B cell (primary cell): ENCODE measurements at regions not wholly inside any gene's neighbourhood (a gene's known extent, or its start where the extent isn't known, plus 50 kb on each side); places are given as distances from the start of the nearest gene placed in this dataset.

Source experiments
- ATAC-seq: fragments of 200-7000 bp; cut with Tn5 transposase; one replicate; pipeline ENCODE4 v1.10.0; 2021; ENCODE audit warnings: low read depth, mild to moderate bottlenecking, moderate number of reproducible peaks, moderate library complexity
- CTCF ChIA-PET: fragments of 350-600 bp; sonication (Branson Sonifier 250); formaldehyde crosslinking; loops from one replicate; lab custom pipeline; 2021; ENCODE audit warnings: antibody characterized with exemption, inconsistent platforms; lab: Charles Lee
- POLR2A ChIA-PET: fragments of 350-600 bp; sonication (Branson Sonifier 250); formaldehyde crosslinking; loops from one replicate; lab custom pipeline; 2021; ENCODE audit warnings: antibody characterized with exemption; lab: Charles Lee
- DNase-seq: peaks from one replicate; pipeline ENCODE4 v3.0.0; 2013
- H2AFZ ChIP-seq: 2 replicates; pipeline ENCODE4 v1.6.1; 2012; ENCODE audit warnings: mild to moderate bottlenecking, low read depth, low read length; ENCODE audit not compliant: insufficient read depth, poor library complexity, severe bottlenecking
- H3K27ac ChIP-seq, 2 donors: 1 replicate in 1 of 2; 2 replicates in 1 of 2; pipeline ENCODE4 v1.5.1; 2012 to 2013; ENCODE audit warnings: low read length in 2 of 2, mild to moderate bottlenecking in 2 of 2, moderate library complexity in 1 of 2
- H3K27me3 ChIP-seq, 4 experiments: fragments of 200-600 bp in 1 of 4; sonication (generic) in 1 of 4; replicated peaks in 1 of 4; 1 replicate in 2 of 4; 2 replicates in 2 of 4; pipeline versions ENCODE4 v1.6.1 to v1.7.0; 2013 to 2016; ENCODE audit warnings: low read length in 3 of 4, mild to moderate bottlenecking in 2 of 4, mixed read lengths in 1 of 4, moderate library complexity in 1 of 4; ENCODE audit not compliant: insufficient read depth in 4 of 4, control insufficient read depth in 3 of 4; ENCODE audit errors: control extremely low read depth in 1 of 4
- H3K36me3 ChIP-seq, 2 experiments: replicated peaks in 1 of 2; 1 replicate in 1 of 2; 2 replicates in 1 of 2; pipeline versions ENCODE4 v1.6.1 to v1.7.1; 2013; ENCODE audit warnings: low read length in 1 of 2; ENCODE audit not compliant: insufficient read depth in 2 of 2, control insufficient read depth in 1 of 2; ENCODE audit errors: control extremely low read depth in 1 of 2, extremely low read depth in 1 of 2
- H3K4me1 ChIP-seq, 2 donors: fragments of 200-600 bp in 1 of 2; sonication (generic) in 1 of 2; 1 replicate in 1 of 2; 2 replicates in 1 of 2; pipeline versions ENCODE4 v1.5.1 to v1.6.1; 2013 to 2017; ENCODE audit warnings: low read length in 2 of 2; ENCODE audit not compliant: control insufficient read depth in 2 of 2, insufficient read depth in 2 of 2
- H3K4me2 ChIP-seq: replicated peaks from 2 replicates; pipeline ENCODE3; 2012; ENCODE audit warnings: mild to moderate bottlenecking, low read depth, low read length; ENCODE audit not compliant: poor library complexity, severe bottlenecking
- H3K4me3 ChIP-seq, 5 experiments: fragments of 200-600 bp in 1 of 5; sonication (generic) in 1 of 5; 1 replicate in 3 of 5; 2 replicates in 2 of 5; pipeline versions ENCODE4 v1.5.1 to v1.7.0; 2011 to 2016; ENCODE audit warnings: low read length in 4 of 5, mild to moderate bottlenecking in 4 of 5, low read depth in 2 of 5, control low read depth in 1 of 5, moderate library complexity in 1 of 5; ENCODE audit not compliant: insufficient read depth in 1 of 5; ENCODE audit errors: control extremely low read depth in 1 of 5, extremely low read depth in 1 of 5
- H3K79me2 ChIP-seq: fragments of 200-600 bp; sonication (generic); one replicate; pipeline ENCODE4 v1.6.0; 2016; ENCODE audit warnings: low read length; ENCODE audit not compliant: control insufficient read depth, insufficient read depth
- H3K9ac ChIP-seq: fragments of 200-600 bp; sonication (generic); 2 replicates; pipeline ENCODE4 v1.6.1; 2017; ENCODE audit warnings: mild to moderate bottlenecking, low read length, moderate library complexity
- H3K9me3 ChIP-seq, 3 donors: one replicate each; pipeline versions ENCODE4 v1.6.1 to v1.7.1; 2013; ENCODE audit warnings: low read length in 2 of 3; ENCODE audit not compliant: control insufficient read depth in 2 of 3, insufficient read depth in 1 of 3; ENCODE audit errors: control extremely low read depth in 1 of 3
- H4K20me1 ChIP-seq: 2 replicates; pipeline ENCODE4 v1.6.0; 2012; ENCODE audit warnings: mild to moderate bottlenecking, low read length; ENCODE audit not compliant: insufficient read depth, control insufficient read depth, poor library complexity, severe bottlenecking
- H3K27ac Mint-ChIP-seq: one replicate; pipeline ENCODE4 v1.8.0; 2021; ENCODE audit warnings: mixed read lengths
- H3K27me3 Mint-ChIP-seq: one replicate; pipeline ENCODE4 v1.8.0; 2021; ENCODE audit warnings: mixed read lengths
- H3K4me1 Mint-ChIP-seq: one replicate; pipeline ENCODE4 v1.8.0; 2021; ENCODE audit warnings: mixed read lengths
- H3K4me3 Mint-ChIP-seq: one replicate; pipeline ENCODE4 v1.8.0; 2021; ENCODE audit warnings: mixed read lengths
- H3K9me3 Mint-ChIP-seq: one replicate; pipeline ENCODE4 v1.8.0; 2022; ENCODE audit warnings: mixed read lengths; ENCODE audit not compliant: insufficient read depth
- CTCF ChIP-seq: fragments of 200-600 bp; IDR thresholded peaks from one replicate; pipeline ENCODE4 v1.8.0; 2022; ENCODE audit warnings: antibody characterized with exemption, mild to moderate bottlenecking
- EZH2 ChIP-seq: IDR thresholded peaks from 2 replicates; pipeline ENCODE4 v1.6.1; 2012; ENCODE audit warnings: borderline replicate concordance, low read depth, mild to moderate bottlenecking, moderate library complexity, low read length; ENCODE audit not compliant: insufficient read depth, poor library complexity, severe bottlenecking
- WGBS: methylation state at CpG from one replicate; pipeline ENCODE4 v1.1.5; 2013; ENCODE audit warnings: missing lambda C conversion rate; ENCODE audit not compliant: insufficient coverage; 5-methylcytosine and 5-hydroxymethylcytosine counted together
- intact Hi-C: fragments of 100-400 bp; cut with micrococcal nuclease; formaldehyde crosslinking; loops from one replicate; pipeline ENCODE4 v1.10.0; 2022

GRCh38 chr6:148242180-148242579 is 100.5 kb upstream of the SASH1 start:
- no peak for ATAC-seq

More at GRCh38 chr6:148242180-148242579, 100.5 kb upstream of the SASH1 start:
- TF ChIP-seq EZH2 (no peak), CTCF (no peak)
- POLR2A ChIA-PET: no interaction called here
- H3K27ac Mint-ChIP-seq: no peak overlapping the region
- H3K4me2 ChIP-seq: no peak overlapping the region
- no peak for DNase-seq
- H3K27me3 ChIP-seq: peaks cover 0 to 3% (median 0%) of the 10 kb centered on the region in 4 experiments
- no peaks in the 10 kb centered on the region for H3K4me1 ChIP-seq
- H3K36me3 ChIP-seq: no peaks in the 10 kb centered on the region
- no peaks in the 10 kb centered on the region for H3K9me3 ChIP-seq
- no peak overlapping the region for H3K4me3 Mint-ChIP-seq
- no peaks in the 10 kb centered on the region for H4K20me1 ChIP-seq
- H3K9me3 Mint-ChIP-seq: no peaks in the 10 kb centered on the region
- H3K27me3 Mint-ChIP-seq: peaks cover 45% of the 10 kb centered on the region
- H3K9ac ChIP-seq: no peak overlapping the region
- no peak overlapping the region for H3K27ac ChIP-seq
- H3K4me3 ChIP-seq: no peak overlapping the region
- CTCF ChIA-PET: no interaction called here
- no peaks in the 10 kb centered on the region for H3K79me2 ChIP-seq
- WGBS: 91% methylated on average over 1 of the region's 4 CpGs
- H3K4me1 Mint-ChIP-seq: no peaks in the 10 kb centered on the region
- intact Hi-C loops: no loop called here
- H2AFZ ChIP-seq: no peak overlapping the region
